Naive thymus-derived CD4-positive, alpha-beta T cell (primary cell): ENCODE measurements at regions not wholly inside any gene's neighbourhood (a gene's known extent, or its start where the extent isn't known, plus 50 kb on each side); places are given as distances from the start of the nearest gene placed in this dataset.
"Not testable (repeated sequence)": the region's sequence is repeated elsewhere in the genome, so short reads cannot be mapped to it uniquely, and the experiment has no call there.

Source experiments
- ATAC-seq: fragments of 150-1000 bp; cut with Tn5 transposase; 2 replicates; pipeline ENCODE4 v1.10.0; 2021; ENCODE audit warnings: mild to moderate bottlenecking, moderate library complexity
- CTCF ChIA-PET: fragments of 350-600 bp; sonication (Branson Sonifier 250); formaldehyde crosslinking; loops from one replicate; lab custom pipeline; 2021; ENCODE audit warnings: antibody characterized with exemption; lab: Charles Lee
- POLR2A ChIA-PET: fragments of 350-600 bp; sonication (Branson Sonifier 250); formaldehyde crosslinking; loops from one replicate; lab custom pipeline; 2021; ENCODE audit warnings: antibody characterized with exemption, inconsistent platforms; lab: Charles Lee
- DNase-seq, 9 donors: peaks; one replicate each; pipeline versions ENCODE4 v3.0.0 to v3.0.0-alpha.2; 2020 to 2022; ENCODE audit warnings: mixed read lengths in 1 of 9
- H3K27ac ChIP-seq: one replicate; pipeline ENCODE4 v1.7.0; 2013; ENCODE audit warnings: mild to moderate bottlenecking, low read depth, low read length, moderate library complexity
- H3K27me3 ChIP-seq, 2 donors: one replicate each; pipeline ENCODE4 v1.7.0; 2013; ENCODE audit warnings: low read length in 2 of 2, mild to moderate bottlenecking in 2 of 2, moderate library complexity in 2 of 2; ENCODE audit not compliant: control insufficient read depth in 2 of 2, insufficient read depth in 2 of 2
- H3K36me3 ChIP-seq, 3 experiments: 1 replicate in 2 of 3; 2 replicates in 1 of 3; pipeline ENCODE4 v1.7.0; 2013; ENCODE audit warnings: low read length in 3 of 3, mild to moderate bottlenecking in 3 of 3, moderate library complexity in 1 of 3; ENCODE audit not compliant: insufficient read depth in 3 of 3, control insufficient read depth in 2 of 3
- H3K4me1 ChIP-seq, 2 donors: one replicate each; pipeline ENCODE4 v1.7.0; 2013; ENCODE audit warnings: low read length in 2 of 2, mild to moderate bottlenecking in 2 of 2, moderate library complexity in 1 of 2; ENCODE audit not compliant: control insufficient read depth in 2 of 2, insufficient read depth in 2 of 2
- H3K4me3 ChIP-seq: 2 replicates; pipeline ENCODE4 v1.7.0; 2013; ENCODE audit warnings: mild to moderate bottlenecking, low read length
- H3K9me3 ChIP-seq, 3 experiments: 1 replicate in 2 of 3; 2 replicates in 1 of 3; pipeline ENCODE4 v1.7.0; 2013; ENCODE audit warnings: low read length in 3 of 3; ENCODE audit not compliant: control insufficient read depth in 2 of 3
- H3K27ac Mint-ChIP-seq, 9 donors: one replicate each; pipeline ENCODE4 v1.8.0; 2020 to 2022; ENCODE audit warnings: mixed read lengths in 9 of 9, mild to moderate bottlenecking in 8 of 9, moderate library complexity in 5 of 9, inconsistent platforms in 2 of 9
- H3K27me3 Mint-ChIP-seq, 5 donors: one replicate each; pipeline ENCODE4 v1.8.0; 2021 to 2022; ENCODE audit warnings: mixed read lengths in 5 of 5, mild to moderate bottlenecking in 1 of 5
- H3K36me3 Mint-ChIP-seq, 5 donors: one replicate each; pipeline ENCODE4 v1.8.0; 2020 to 2022; ENCODE audit warnings: mixed read lengths in 5 of 5, mild to moderate bottlenecking in 3 of 5, inconsistent platforms in 1 of 5
- H3K4me1 Mint-ChIP-seq, 7 donors: one replicate each; pipeline ENCODE4 v1.8.0; 2020 to 2022; ENCODE audit warnings: mixed read lengths in 7 of 7, mild to moderate bottlenecking in 3 of 7, inconsistent platforms in 1 of 7
- H3K4me3 Mint-ChIP-seq, 10 donors: one replicate each; pipeline ENCODE4 v1.8.0; 2020 to 2022; ENCODE audit warnings: mild to moderate bottlenecking in 10 of 10, mixed read lengths in 10 of 10, moderate library complexity in 6 of 10, inconsistent platforms in 2 of 10
- H3K9me3 Mint-ChIP-seq, 11 donors: one replicate each; pipeline ENCODE4 v1.8.0; 2020 to 2022; ENCODE audit warnings: mixed read lengths in 11 of 11, mild to moderate bottlenecking in 4 of 11, inconsistent platforms in 1 of 11, moderate library complexity in 1 of 11
- intact Hi-C, 2 donors: fragments of 100-400 bp; cut with micrococcal nuclease; formaldehyde crosslinking; loops; one replicate each; pipeline ENCODE4 v1.15.1; 2023

DNA sequence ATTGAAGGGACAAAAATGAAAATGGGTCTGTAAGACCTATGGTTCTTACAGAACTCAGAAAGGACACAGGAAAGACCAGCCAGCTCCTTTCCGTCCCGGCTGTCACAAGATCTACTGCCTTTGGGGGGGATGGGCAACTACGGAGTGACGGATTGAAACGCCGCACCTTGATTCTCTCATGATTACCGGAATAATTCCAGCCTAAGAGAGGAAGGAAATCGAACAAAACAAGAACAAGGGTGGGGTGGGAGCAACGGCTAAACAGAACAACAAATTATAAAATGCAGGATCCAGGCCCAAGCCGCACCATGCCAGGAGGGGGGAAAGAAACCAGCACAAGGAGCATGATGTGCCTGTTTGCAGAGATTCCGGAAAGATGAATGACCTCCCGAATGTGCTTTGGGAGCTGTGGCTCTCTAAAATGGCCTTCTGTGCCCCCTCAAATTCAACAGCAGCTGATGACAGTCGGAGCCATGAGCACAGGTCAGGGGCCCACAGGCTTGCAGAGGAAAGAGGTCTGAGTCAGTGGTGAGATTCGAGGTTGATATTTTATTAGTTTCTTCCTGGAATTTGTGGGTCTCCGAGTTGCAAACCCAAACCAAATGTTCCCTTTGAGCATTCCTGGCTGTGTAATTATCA, 72.1 kb downstream of the SPRING1 start:
- no peaks in the 10 kb centered on the region for H3K4me1 ChIP-seq
- H3K27me3 ChIP-seq: no peaks in the 10 kb centered on the region
- H3K27ac Mint-ChIP-seq: peak overlapping the region in 1 of 9 donors; percentile 26
- DNase-seq (no peak), ATAC-seq (no peak)
- no peaks in the 10 kb centered on the region for H3K9me3 Mint-ChIP-seq
- POLR2A ChIA-PET: no interaction called here
- intact Hi-C loops: no loop called here
- CTCF ChIA-PET: no interaction called here
- no peaks in the 10 kb centered on the region for H3K36me3 Mint-ChIP-seq
- H3K4me3 ChIP-seq: no peak overlapping the region
- H3K4me3 Mint-ChIP-seq: no peak overlapping the region
- peaks cover 0 to under 1% (median 0%) of the 10 kb centered on the region in 7 donors for H3K4me1 Mint-ChIP-seq
- H3K36me3 ChIP-seq: no peaks in the 10 kb centered on the region
- peaks cover 0 to 6% (median 0%) of the 10 kb centered on the region in 5 donors for H3K27me3 Mint-ChIP-seq
- H3K9me3 ChIP-seq: no peaks in the 10 kb centered on the region
- no peak overlapping the region for H3K27ac ChIP-seq

DNA sequence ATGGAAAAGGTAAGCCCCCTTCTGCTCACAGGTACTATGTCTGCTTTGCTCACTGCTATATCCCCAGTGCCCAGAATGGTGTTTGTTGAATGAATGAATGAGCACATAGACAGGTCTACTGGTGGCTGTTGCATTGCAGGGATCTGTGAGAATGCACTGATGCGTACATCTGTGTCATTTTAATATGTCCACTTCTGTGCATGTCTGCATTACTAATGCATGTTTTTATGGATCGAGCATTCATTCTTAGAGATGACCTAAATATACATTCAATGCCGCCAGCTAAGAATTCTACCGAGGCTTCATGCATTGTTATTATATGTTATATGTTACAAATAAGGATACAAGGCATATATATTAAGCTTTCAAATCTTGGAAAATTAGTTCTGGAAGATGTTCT, 73.8 kb downstream of the SPRING1 start:
- Mint-ChIP-seq H3K4me3 (no peak overlapping the region), H3K27ac (no peak overlapping the region), H3K27me3 (peaks cover 0 to 9% (median 0%) of the 10 kb centered on the region in 5 donors), H3K9me3 (no peaks in the 10 kb centered on the region), H3K36me3 (no peaks in the 10 kb centered on the region), H3K4me1 (peaks cover 0 to 6% (median 0%) of the 10 kb centered on the region in 7 donors)
- DNase-seq (no peak), ATAC-seq (no peak)
- no peaks in the 10 kb centered on the region for H3K27me3 ChIP-seq
- intact Hi-C loops: no loop called here
- no peaks in the 10 kb centered on the region for H3K36me3 ChIP-seq
- H3K4me3 ChIP-seq: no peak overlapping the region
- no peaks in the 10 kb centered on the region for H3K4me1 ChIP-seq
- no peaks in the 10 kb centered on the region for H3K9me3 ChIP-seq
- H3K27ac ChIP-seq: no peak overlapping the region
- CTCF ChIA-PET: no interaction called here
- POLR2A ChIA-PET: no interaction called here

DNA sequence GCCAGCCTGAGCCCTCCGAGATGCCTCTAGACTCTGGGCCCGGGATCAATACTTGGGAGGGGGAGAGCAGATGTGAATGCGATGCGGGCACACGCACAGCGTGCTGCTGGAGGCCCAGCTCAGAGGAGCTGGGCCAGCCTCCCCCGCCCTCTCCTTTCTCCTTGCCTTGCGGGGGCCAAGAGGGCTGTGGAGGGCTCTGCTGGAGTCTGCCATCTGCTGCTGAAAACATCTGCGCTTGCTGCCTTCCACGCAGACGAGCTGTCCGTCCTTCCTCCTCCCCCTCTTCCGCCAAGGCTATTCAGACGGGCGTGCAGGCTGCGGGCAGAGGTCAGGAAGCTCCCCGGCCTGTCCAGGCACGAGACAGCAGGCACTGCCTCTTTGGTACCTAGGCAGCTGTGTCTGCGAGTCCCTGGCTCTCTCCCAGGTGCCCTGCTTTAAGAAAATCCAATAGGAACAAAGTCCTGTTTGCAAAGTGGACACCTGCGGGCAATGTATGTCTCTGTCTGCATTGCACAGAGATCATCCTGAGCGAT, 75.2 kb downstream of the SPRING1 start:
- no peak overlapping the region for H3K4me3 Mint-ChIP-seq
- H3K36me3 Mint-ChIP-seq: no peaks in the 10 kb centered on the region
- H3K9me3 Mint-ChIP-seq: no peaks in the 10 kb centered on the region
- peaks cover 0 to 6% (median 0%) of the 10 kb centered on the region in 7 donors for H3K4me1 Mint-ChIP-seq
- DNase-seq: no peak
- Histone ChIP-seq H3K27me3 (no peaks in the 10 kb centered on the region), H3K4me3 (no peak overlapping the region), H3K4me1 (no peaks in the 10 kb centered on the region), H3K9me3 (no peaks in the 10 kb centered on the region), H3K27ac (no peak overlapping the region), H3K36me3 (no peaks in the 10 kb centered on the region)
- H3K27ac Mint-ChIP-seq: no peak overlapping the region
- ChIA-PET POLR2A (no interaction called here), CTCF (no interaction called here)
- H3K27me3 Mint-ChIP-seq: peaks cover 0 to 21% (median 5%) of the 10 kb centered on the region in 5 donors
- intact Hi-C loops: no loop called here
- no peak for ATAC-seq

DNA sequence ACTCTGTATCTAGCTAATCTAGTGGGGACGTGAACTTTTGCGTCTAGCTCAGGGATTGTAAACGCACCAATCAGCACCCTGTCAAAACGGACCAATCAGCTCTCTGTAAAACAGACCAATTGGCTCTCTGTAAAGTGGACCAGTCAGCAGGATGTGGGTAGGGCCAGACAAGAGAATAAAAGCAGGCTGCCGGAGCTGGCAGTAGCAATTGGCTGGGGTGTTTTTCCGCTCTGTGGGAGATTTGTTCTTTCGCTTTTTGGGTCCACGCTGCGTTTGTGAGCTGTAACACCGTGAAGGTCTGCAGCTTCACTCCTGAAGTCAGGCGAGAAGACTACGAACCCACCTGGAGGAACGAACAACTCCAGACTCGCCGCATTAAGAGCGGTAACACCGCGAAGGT, 76.5 kb downstream of the SPRING1 start:
- H3K4me3 Mint-ChIP-seq: no peak overlapping the region

DNA sequence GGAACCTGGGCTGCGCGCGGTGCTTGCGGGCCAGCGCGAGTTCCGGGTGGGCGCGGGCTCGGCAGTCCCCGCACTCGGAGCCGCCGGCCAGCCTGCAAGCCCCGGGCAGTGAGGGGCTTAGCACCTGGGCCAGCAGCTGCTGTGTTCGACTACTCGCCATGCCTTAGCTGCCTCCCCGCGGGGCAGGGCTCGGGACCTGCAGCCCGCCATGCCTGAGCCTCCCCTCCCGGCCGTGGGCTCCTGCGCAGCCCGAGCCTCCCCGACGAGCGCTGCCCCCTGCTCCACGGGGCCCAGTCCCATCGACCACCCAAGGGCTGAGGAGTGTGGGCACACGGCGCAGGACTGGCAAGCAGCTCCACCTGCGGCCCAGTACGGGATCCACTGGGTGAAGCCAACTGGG, 77.1 kb downstream of the SPRING1 start:
- H3K27ac Mint-ChIP-seq, H3K27ac ChIP-seq, ATAC-seq, H3K27me3 ChIP-seq, H3K36me3 ChIP-seq, H3K4me3 ChIP-seq, H3K4me1 Mint-ChIP-seq, CTCF ChIA-PET, H3K4me3 Mint-ChIP-seq, intact Hi-C loops, H3K4me1 ChIP-seq, H3K36me3 Mint-ChIP-seq, POLR2A ChIA-PET, DNase-seq, H3K9me3 Mint-ChIP-seq, H3K9me3 ChIP-seq: not testable (repeated sequence)
- peaks cover 0 to 29% (median 5%) of the 10 kb centered on the region in 5 donors for H3K27me3 Mint-ChIP-seq

More for the DNA sequence above, 76.5 kb downstream of the SPRING1 start:
- CTCF ChIA-PET: no interaction called here
- Mint-ChIP-seq H3K27me3 (peaks cover 0 to 26% (median 5%) of the 10 kb centered on the region in 5 donors), H3K27ac (no peak overlapping the region), H3K9me3 (no peaks in the 10 kb centered on the region), H3K4me1 (peaks cover 0 to 10% (median 0%) of the 10 kb centered on the region in 7 donors), H3K36me3 (no peaks in the 10 kb centered on the region)
- Histone ChIP-seq H3K27ac (no peak overlapping the region), H3K27me3 (no peaks in the 10 kb centered on the region), H3K36me3 (no peaks in the 10 kb centered on the region), H3K4me1 (no peaks in the 10 kb centered on the region), H3K9me3 (no peaks in the 10 kb centered on the region), H3K4me3 (no peak overlapping the region)
- ATAC-seq (no peak), DNase-seq (no peak)
- POLR2A ChIA-PET: no interaction called here
- intact Hi-C loops: no loop called here

DNA sequence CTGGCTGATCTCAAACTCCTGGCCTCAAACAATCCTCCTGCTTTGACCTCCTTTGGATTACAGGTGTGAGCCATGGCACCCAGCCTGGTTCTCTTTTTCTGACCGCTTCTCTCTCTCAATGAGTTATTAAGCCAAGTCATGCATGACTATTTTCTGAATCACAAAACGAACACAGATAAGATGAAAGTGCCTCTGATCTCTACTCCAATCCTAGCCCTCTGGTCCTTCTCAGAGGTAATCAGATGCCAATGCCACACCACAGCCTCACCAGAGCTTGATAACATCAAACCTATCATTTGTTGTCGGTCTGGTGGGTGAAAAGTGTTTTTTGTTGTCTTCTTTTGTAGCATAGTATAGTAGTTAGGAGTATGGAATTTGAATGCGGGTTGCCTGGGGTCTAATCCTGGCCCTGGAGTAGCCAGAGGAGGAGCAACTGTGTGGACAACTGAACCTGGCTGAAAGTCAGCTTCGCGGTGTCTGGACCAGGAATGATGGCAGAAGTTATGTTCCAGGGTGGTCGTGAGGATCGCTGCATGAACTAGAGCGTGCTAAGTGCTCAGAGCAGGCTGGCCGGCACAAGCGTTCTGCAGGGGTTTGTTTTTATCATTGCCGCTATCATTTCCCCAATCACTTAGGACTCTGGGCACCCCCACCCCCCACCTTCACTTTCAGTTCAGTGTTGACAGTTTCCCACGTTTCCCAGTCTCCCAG, 77.9 kb downstream of the SPRING1 start:
- POLR2A ChIA-PET: no interaction called here
- CTCF ChIA-PET: no interaction called here

More for the DNA sequence above, 77.9 kb downstream of the SPRING1 start:
- Histone ChIP-seq H3K27ac (no peak overlapping the region), H3K27me3 (no peaks in the 10 kb centered on the region), H3K4me3 (no peak overlapping the region), H3K4me1 (no peaks in the 10 kb centered on the region), H3K9me3 (no peaks in the 10 kb centered on the region), H3K36me3 (no peaks in the 10 kb centered on the region)
- intact Hi-C loops: no loop called here
- no peaks in the 10 kb centered on the region for H3K36me3 Mint-ChIP-seq
- no peaks in the 10 kb centered on the region for H3K9me3 Mint-ChIP-seq
- peaks cover 0 to 10% (median 0%) of the 10 kb centered on the region in 7 donors for H3K4me1 Mint-ChIP-seq
- H3K4me3 Mint-ChIP-seq: no peak overlapping the region
- H3K27me3 Mint-ChIP-seq: peaks cover 0 to 29% (median 5%) of the 10 kb centered on the region in 5 donors
- no peak overlapping the region for H3K27ac Mint-ChIP-seq
- ATAC-seq (no peak), DNase-seq (no peak)
